Urothelium cell line (cell line): ENCODE measurements at regions not wholly inside any gene's neighbourhood (a gene's known extent, or its start where the extent isn't known, plus 50 kb on each side); places are given as distances from the start of the nearest gene placed in this dataset.

ENCODE experiments used
- DNase-seq: peaks from one replicate; pipeline ENCODE4 v3.0.0; 2011; ENCODE audit warnings: low spot score, mixed read lengths
- FAIRE-seq: peaks from 2 replicates; lab custom pipeline; 2011; peaks lifted over from hg19 to GRCh38; lab: Jason Lieb, UNC

DNA sequence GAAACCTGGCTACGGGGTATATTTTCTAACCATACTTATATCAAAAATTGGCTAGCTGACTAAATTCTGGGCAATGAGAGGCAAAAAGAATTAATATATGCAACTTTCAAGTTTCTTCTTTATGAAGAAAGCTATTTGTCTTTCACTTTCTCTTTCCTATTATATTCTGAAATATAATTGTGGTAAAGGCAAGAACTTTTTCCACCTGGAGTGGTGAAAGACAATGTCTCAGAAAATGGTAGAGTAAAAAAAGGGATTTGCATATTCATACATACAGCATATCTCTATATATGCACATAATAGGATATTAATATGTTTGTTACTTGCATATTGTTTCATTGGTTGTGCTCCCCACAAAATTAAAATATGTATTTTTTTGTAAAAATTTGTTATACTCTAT lies 793.8 kb downstream of the PLA2G4A start:
- FAIRE-seq = no peak

DNA sequence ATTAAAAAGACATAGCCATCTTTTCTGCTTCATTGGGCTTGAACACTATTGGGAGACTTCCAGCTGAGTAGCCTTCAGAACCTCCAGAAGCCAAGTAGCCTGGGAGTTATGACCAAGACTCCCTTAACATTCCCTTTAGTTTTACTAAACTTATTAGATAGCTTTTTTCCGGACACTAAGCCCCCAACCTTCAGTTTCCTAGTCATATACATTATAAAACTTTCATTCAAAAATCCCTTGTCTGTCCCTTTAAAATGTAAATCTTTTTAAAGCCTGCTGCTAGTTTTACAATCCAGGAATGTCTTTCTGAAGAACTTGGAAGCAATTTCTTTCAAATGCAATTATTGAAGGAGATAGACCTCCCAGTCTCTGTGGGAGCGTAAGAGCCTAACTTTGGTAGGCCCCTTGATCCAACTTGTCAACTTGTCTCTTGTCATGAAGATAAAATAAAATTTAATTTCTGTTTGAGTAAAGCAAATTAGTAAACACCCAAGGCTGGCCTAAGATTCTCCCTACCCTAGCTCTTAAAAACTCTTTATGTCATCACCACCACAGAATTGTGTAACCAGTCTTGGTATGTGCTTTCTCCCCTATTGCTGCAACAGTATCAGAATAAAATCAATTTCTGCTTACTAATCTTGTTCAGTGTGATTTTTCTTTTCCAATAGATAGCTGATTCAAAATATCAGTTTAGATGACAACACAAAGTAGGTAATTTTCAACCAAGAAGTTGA lies 796.2 kb downstream of the PLA2G4A start:
- FAIRE-seq (no peak), DNase-seq (no peak)

More for the DNA sequence above, 793.8 kb downstream of the PLA2G4A start:
- DNase-seq = no peak

DNA sequence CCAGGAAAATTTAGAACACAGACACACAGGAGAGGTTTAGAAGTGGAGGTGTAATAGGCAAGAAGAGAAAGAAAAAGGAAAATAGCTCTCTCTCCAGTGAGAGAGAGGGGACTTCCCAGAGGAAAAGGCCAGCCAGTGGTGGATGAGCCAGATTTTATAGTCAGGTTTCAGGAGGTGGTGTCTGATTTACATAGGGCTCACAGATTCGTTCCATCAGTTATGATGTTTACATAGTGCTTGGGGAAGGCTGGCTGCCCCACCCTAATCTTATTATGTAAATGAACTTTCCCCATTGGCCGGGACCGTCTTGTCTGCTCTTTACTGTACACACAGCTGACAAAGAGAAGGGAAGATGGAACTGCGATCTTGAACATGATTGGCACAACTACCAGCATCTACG lies 797.3 kb downstream of the PLA2G4A start:
- FAIRE-seq (no peak), DNase-seq (no peak)

DNA sequence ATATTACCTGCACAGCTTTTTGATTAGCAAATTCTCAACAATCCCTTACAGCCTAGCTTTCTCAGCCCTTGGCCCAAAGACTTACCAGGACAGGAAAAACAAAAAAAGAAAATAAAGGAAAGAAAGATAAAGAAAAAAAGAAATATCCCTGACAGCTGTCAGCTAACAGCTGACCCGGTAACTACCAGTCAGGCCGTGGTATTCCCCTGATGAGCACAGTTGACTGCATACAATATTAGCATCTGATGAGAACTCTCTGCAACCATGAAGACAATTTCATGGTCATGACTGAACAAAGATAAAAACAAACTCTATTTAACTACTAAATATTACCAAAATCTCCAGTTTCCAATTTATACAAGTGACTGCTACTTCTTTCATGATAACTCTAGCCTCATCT lies 798.8 kb downstream of the PLA2G4A start:
- no peak for DNase-seq
- no peak for FAIRE-seq

DNA sequence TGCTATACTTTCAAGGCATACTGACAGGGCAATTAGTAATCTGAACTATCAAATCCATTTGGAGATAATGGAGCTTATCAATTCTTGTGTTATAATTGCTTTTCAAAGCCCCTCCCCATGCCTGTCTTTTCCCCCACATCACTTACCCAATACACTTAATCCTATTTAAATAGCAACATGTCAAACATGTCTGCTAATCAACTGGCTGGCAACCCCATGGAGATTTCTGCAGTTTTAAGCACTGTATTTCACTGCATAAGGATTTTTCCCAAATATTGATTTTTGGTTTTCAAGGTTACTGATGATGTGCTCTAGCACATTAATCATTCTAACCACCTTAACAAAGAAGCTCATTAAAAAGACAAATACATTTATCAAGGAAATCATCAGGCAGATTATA lies 800.3 kb downstream of the PLA2G4A start:
- FAIRE-seq (no peak), DNase-seq (no peak)

DNA sequence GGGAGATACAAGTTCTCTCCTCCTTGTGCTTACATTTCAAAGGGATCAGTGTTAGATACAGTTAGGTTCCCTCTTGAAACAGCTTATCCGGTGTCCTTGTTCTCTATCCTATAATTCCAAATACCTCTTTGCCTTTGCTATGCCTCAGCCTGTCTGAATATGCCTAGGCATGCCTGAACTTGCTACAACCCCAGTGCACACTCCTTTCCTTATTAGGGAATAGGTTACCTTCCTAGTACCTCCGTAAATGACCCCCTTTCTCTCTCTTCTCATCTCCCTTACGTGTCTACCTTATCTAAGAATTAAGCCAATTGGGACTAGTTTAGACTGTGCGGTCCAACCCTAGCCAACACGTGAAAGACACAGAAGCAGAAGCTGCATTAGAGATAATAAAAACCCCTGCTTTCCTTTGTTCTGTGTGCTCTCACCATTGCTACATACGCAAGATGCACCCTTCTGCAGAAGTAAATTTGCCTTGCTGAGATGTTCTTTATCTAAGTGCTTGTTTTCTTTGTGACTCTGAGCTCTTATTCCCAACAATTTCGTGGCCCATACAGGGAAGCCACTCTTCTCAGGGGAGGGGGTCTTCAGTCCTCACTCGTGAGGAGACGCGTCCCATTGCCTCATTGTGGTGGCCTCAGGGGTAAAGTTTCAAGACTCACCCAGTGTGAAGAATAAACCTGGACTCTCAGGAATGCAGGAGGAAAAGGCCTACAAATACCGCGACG lies 802.1 kb downstream of the PLA2G4A start:
- DNase-seq (no peak), FAIRE-seq (no peak)

DNA sequence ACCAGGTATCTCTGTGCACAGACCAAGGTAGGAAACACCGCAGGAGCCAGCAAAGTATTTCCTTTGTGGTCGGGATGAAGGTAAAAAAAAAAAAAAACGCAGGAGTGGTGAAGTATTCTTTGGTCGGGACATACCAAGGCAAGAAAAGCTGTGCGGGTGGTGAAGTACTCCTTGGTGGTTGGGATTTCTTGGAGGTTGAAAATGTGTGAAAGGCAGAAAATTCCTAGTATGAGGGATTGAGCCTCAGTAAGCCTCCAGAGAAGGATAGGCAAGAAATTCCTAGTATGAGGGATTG lies 802.6 kb downstream of the PLA2G4A start:
- FAIRE-seq (no peak), DNase-seq (no peak)

DNA sequence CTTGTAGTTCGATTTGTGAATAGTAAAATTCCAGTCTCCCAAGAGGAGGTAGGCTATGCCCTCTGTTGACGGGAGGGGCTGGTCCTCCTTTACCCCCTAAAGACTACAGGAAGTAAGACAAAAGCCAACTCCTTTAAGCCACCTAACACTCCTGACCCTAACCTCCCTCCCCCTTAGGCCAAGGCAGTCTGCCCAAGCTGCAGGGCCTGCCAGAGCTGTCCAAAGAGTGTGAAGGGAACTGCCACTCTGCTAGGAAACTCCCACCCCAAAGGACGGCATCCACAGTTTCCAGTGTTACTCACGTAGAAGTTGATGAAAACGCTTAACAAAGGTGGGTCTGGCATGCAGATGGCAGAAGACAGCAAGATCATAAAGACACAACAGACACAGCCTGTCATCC lies 803.2 kb downstream of the PLA2G4A start:
- FAIRE-seq = no peak
- no peak for DNase-seq

DNA sequence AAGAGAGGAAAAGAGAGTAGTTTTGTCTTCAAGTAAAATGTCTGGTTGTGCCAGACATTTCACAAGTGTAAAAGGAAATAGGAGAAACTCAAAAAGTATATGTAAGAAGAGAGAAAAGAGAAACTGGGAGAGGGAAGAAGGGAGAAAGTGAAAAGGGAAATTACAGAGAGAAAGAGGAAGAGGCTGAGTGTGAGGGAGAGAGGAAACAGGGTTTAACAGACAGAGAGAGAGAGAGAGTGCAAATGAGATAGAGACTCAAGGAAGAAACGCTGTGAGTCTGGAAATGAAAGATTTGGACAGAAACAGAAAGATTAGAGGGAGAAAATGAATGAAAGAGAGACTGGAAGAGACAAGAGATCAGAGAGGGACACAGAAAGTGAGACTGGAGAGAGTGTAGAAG lies 806.2 kb downstream of the PLA2G4A start:
- DNase-seq (no peak), FAIRE-seq (no peak)

DNA sequence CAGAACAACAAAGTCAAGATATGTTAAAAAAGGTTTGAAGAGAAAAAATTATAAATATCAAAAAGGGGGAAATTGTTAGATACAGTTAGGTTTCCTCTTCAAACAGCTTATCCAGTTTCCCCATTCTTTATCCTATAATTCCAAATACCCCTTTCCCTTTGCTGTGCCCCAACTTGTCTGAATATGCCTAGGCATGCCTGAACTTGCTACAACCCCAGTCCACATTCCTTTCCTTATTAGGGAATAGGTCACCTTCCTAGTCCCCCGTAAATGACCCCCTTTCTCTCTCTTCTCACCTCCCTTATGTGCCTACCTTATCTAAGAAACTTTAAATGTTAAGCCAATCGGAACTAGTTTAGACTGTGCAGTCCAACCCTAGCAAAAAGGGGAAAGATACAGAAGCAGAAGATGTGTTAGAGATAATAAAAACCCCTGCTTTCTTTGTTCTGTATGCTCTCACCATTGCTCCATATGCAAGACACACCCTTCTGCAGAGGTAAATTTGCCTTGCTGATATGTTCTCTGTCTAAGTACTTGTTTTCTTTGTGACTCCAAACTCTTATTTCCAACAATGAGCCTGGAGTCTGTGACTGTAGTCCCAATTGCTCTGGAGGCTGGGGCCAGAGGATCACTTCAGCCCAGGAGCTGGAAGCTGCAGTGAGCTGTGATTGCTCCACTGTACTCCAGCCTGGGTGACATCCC lies 810.1 kb downstream of the PLA2G4A start:
- FAIRE-seq (no peak), DNase-seq (no peak)

DNA sequence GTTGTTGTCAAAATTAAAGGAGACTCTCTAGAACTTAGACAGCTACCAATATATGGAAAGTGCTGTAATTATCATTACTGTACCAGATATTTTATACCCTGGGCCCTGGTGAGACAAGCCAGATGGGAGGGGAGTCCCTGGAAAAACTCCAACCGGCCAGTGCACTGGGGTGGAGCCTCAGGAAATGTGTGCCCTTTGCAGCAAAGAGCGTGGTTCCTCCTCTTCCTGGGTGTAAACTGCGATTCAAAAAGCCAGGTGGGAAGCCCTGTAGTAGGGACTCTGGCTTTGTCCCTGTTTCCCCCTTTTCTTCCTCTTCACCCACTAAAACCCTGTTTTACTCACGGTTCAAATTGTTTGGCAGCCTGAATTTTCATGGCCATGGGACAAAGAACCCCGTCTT lies 812.3 kb downstream of the PLA2G4A start:
- FAIRE-seq (no peak), DNase-seq (no peak)

DNA sequence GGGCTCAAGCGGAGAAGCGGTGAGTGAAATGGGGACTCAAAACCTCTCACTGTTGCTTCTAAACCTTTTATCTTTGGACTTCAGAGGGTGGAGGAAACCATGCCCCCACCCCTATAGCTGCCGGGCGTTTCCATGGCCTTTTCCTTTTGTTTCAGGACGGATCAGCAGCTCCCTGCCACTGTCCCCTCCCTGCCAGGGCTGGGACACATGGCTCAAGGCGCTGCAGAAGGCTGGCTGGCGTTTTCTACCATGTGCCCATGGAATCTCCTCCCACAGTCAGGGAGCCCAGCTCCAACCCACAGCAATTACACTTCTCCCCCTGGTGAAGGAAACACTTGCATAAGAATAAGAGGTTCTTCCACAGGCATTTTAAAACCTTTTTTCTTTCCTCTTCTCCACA lies 812.7 kb downstream of the PLA2G4A start:
- FAIRE-seq = no peak
- DNase-seq = no peak

DNA sequence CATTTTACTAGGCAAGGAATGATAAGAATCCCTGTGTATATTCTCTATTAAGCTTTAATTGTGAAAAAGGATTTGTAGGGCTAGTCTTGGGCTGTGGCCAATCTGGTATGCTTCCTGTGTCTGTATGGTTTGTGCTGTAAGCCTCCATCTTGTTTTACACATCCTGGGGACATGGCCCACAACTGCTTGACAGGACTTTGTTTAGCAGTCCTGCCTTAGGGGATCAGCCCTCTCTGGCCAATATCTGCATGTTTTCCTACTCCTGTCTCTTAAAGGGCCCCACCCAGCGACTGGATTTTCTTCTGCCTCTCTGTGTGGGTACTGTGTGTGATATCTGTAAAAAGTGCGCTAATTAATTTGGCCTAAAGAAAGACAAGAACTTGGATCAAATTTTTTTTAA lies 813.2 kb downstream of the PLA2G4A start:
- DNase-seq (no peak), FAIRE-seq (no peak)

DNA sequence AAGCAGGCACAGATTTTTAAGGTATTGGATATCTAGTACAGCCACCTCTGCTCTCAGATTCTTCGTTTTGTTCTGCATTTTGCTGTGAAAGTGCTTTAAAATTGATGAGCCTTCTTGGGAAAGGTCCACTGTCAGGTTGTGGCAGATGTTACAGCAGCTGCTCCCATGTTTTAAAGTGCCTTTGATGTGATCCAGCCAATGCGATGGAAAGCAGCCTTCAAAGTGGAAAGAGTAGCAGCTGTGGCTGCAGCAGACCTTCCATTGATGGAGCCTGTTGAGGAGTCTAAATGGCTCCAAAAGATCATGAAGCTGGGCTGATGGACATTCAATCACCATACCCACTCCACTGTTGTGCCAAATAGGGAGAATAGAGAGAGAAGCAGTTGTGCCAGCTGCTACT lies 816.9 kb downstream of the PLA2G4A start:
- FAIRE-seq (no peak), DNase-seq (no peak)

DNA sequence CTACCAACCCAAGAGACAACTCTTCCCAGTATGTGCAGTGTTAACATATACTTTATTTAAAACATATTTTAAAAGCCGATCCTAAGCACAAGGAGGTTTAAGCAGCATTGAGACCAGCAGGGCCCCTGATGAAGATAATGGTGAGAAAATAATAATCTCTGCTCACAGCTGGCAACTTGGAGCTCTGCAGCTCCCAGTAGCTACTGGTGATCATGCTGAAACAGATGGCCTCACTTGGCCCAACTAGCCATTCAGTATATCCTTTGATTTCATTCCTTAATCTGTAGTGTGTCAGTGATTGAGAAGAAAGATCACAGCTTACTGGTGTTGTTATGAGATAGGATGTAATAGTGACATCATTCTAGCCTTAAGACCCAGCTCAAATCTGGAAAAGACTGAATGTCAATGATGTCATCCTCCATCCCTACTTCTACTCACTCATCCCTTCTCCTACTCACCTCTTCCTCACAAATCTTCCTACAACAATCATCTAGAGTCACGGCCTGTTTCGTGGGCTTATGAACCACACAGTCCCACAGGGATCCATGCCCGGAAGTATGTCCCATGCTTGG lies 817.9 kb downstream of the PLA2G4A start:
- no peak for FAIRE-seq
- DNase-seq = no peak

DNA sequence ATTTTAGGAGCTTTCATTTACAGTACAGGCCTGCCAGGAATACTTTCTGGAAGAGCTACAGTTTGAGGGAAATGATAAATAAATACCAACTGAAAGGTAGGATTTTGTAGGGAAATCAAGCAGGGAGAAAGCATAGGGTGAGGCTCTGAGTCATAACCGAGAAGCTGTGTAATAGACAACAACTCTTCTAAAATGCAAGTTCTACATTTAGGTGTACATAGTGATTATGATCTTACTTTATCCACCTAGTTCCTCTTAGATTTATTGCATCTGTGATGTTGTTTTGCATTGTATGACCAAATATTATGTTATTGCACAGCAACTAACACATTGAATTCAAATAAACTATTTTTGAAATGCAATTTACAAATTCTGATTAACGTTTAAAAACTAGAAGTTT lies 819.3 kb downstream of the PLA2G4A start:
- DNase-seq (no peak), FAIRE-seq (no peak)

DNA sequence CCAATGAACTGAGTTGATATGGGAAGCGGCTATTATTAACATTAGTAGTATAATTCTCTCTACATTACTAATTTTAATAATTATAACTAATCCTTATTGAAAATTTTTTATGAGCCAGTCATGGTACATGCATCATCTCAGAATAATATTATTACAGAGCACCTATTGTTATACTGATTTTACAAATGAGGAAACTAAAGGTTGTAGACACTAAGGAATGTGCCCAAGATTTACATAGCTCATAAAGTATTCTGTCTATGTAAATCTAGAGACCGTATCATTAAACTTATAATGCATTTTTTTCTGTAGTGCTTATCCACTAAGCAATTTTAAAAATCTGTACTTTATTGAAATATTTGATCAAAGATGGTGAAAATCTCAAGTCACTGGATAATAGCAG lies 825.9 kb downstream of the PLA2G4A start:
- FAIRE-seq = no peak
- DNase-seq = no peak

DNA sequence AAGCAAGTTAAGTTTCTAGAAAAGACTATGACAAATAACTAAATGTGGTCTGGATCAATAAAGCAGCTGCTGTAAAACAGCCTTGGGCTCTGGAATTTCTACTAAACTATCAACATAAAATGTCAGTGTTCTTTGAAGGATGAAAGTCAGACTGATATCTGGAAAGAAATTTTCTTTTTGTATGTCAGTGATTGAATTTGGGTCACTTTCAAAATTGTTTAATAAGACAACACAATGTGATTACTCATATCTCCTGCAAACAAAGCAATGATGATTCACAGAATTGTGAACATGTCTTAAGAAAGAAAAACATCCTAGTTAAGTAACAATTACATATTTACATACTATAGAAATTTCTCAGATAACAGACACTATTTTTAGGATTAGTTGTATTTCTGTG lies 826.4 kb downstream of the PLA2G4A start:
- DNase-seq (no peak), FAIRE-seq (no peak)

DNA sequence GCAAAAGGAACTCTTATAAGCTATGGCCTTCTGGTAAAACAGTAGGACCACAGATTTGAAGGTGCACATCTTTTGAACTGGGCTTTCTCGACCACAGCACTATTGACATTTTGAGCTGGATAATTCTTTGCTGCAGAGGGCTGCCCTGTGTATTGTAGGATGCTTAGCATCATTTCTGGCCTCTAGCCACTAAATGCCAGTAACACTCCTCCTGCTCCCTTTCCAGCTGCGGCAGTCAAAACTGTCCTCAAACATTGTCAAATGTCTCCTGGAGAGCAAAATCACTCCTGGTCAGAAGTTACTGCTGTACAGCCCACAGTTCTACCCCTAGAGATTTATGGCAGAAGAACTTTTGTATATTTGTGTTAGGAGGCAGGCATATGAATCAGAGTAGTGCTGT lies 836.7 kb downstream of the PLA2G4A start:
- FAIRE-seq (no peak), DNase-seq (no peak)

DNA sequence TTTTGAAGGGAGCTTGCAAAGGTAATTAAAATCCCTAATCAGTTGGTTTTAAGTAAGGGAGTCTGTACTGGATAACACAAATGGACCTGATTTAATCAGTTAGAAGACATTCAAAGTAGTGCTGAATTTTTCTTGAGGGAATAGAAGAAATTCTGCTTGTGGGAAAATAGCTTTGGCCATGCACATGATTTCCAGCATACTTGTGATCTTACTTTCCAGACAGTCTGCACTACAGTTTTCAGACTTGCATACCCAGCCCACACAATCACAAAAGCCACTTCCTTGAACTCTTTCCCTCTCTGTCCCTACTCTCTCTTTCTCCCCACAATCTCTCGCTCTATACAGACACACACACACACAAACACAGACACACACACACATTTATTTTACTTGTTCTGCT lies 852.1 kb downstream of the PLA2G4A start:
- FAIRE-seq = no peak

DNA sequence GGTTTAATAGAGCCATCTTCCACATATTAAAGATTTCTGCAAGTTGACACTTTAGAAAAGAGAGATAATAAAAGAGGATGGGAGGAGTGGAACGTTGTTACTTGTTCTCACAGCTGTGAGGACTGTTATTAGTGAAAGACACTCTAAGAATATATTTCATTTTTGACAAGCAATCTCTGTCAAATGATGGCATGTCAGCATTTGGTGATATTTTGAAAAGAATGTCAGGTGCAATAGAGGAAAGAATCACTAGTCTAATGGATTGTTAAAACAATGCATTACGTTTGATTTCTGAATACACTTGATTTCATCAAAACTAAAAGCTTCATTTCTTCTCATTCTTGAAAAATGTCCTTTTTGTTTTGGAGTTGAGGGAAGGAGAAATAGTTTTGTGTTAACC lies 853.4 kb downstream of the PLA2G4A start:
- DNase-seq = no peak
- FAIRE-seq = no peak

More for the DNA sequence above, 852.1 kb downstream of the PLA2G4A start:
- DNase-seq = no peak

DNA sequence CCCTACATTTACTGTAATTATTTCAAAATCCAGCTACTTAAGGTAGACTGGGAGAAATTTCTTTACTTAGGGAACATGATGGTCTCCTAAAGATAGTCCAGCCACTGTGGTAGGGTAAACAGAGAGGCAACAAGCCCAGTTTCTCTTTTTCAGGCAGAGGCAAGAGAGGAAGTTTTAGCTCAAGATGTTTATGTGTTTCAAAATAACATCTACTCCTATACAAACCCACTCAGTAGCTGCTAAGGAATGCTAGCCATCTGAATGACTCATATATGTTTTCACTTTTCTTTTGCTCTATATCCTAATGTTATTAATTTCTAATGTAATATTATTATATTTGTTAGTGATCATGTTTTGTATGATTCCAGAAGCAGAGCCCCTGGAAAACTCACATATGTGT lies 856.6 kb downstream of the PLA2G4A start:
- no peak for DNase-seq
- no peak for FAIRE-seq
